IMR-90 (cell line): ENCODE measurements at regions not wholly inside any gene's neighbourhood (a gene's known extent, or its start where the extent isn't known, plus 50 kb on each side); places are given as distances from the start of the nearest gene placed in this dataset.

ENCODE experiments used
- ATAC-seq: fragments of 200-7000 bp; cut with Tn5 transposase; 2 replicates; pipeline ENCODE4 v1.9.1; 2020; ENCODE audit warnings: low read depth, mild to moderate bottlenecking, moderate library complexity
- BruUV-seq: library from RNA; stranded (reverse); fragments of 400-500 nt; replicated peaks from 2 replicates; lab custom pipeline; 2021; lab: Mats Ljungman, UMichigan
- CTCF ChIA-PET: fragments of 300-600 bp; formaldehyde crosslinking; extraction: SDS; loops from one replicate; lab custom pipeline; 2021; ENCODE audit warnings: antibody characterized with exemption; lab: Yijun Ruan, JAX
- POLR2A ChIA-PET: fragments of 300-600 bp; sonication (Branson Sonifier 250); formaldehyde crosslinking; loops from one replicate; lab custom pipeline; 2022; ENCODE audit warnings: antibody characterized with exemption; ENCODE audit not compliant: unreplicated experiment; lab: Charles Lee
- DNase-seq: peaks from one replicate; pipeline ENCODE4 v3.0.0; 2013
- H2AFZ ChIP-seq: replicated peaks from 2 replicates; pipeline ENCODE3; 2013; ENCODE audit warnings: low read length, mild to moderate bottlenecking; ENCODE audit not compliant: poor library complexity
- H2AK5ac ChIP-seq: 2 replicates; pipeline ENCODE4 v1.6.1; 2013; ENCODE audit warnings: low read depth, low read length, inconsistent platforms
- H2AK9ac ChIP-seq: replicated peaks from 2 replicates; pipeline ENCODE3; 2013; ENCODE audit warnings: mild to moderate bottlenecking, low read depth, low read length, moderate library complexity; ENCODE audit not compliant: poor library complexity
- H2BK120ac ChIP-seq: 2 replicates; pipeline ENCODE4 v1.6.1; 2013; ENCODE audit warnings: low read depth, low read length, inconsistent platforms
- H2BK15ac ChIP-seq: 3 replicates; pipeline ENCODE4 v1.6.1; 2013; ENCODE audit warnings: low read depth, low read length, inconsistent platforms
- H2BK20ac ChIP-seq: 2 replicates; pipeline ENCODE4 v1.6.1; 2013; ENCODE audit warnings: low read depth, mild to moderate bottlenecking, inconsistent platforms, low read length, moderate library complexity
- H2BK5ac ChIP-seq: 2 replicates; pipeline ENCODE4 v1.6.1; 2013; ENCODE audit warnings: mild to moderate bottlenecking, low read depth, low read length, inconsistent platforms; ENCODE audit not compliant: poor library complexity, severe bottlenecking
- H3K14ac ChIP-seq: replicated peaks from 2 replicates; pipeline ENCODE4 v1.6.1; 2013; ENCODE audit warnings: low read depth, low read length, inconsistent platforms
- H3K18ac ChIP-seq: 2 replicates; pipeline ENCODE4 v1.6.1; 2013; ENCODE audit warnings: low read depth, low read length, control low read depth
- H3K23ac ChIP-seq: 2 replicates; pipeline ENCODE4 v1.6.1; 2013; ENCODE audit warnings: low read depth, low read length, inconsistent platforms
- H3K27ac ChIP-seq: 2 replicates; pipeline ENCODE4 v1.5.1; 2013; ENCODE audit warnings: mild to moderate bottlenecking, control low read depth, low read length; ENCODE audit not compliant: insufficient read depth
- H3K27me3 ChIP-seq: 2 replicates; pipeline ENCODE4 v1.6.1; 2013; ENCODE audit warnings: low read length; ENCODE audit not compliant: control insufficient read depth, insufficient read depth
- H3K36me3 ChIP-seq: 2 replicates; pipeline ENCODE4 v1.6.1; 2013; ENCODE audit warnings: low read length, mixed read lengths; ENCODE audit not compliant: control insufficient read depth, insufficient read depth
- H3K4ac ChIP-seq: 2 replicates; pipeline ENCODE4 v1.6.1; 2013; ENCODE audit warnings: low read depth, low read length, inconsistent platforms
- H3K4me1 ChIP-seq: 2 replicates; pipeline ENCODE4 v1.6.1; 2013; ENCODE audit warnings: low read length, mixed read lengths; ENCODE audit not compliant: control insufficient read depth, insufficient read depth
- H3K4me2 ChIP-seq: 2 replicates; pipeline ENCODE4 v1.6.1; 2013; ENCODE audit warnings: low read depth, mild to moderate bottlenecking, control low read depth, low read length, moderate library complexity
- H3K4me3 ChIP-seq: 2 replicates; pipeline ENCODE4 v1.5.1; 2013; ENCODE audit warnings: low read depth, mild to moderate bottlenecking, control low read depth, low read length, moderate library complexity; ENCODE audit not compliant: insufficient read depth
- H3K56ac ChIP-seq: 2 replicates; pipeline ENCODE4 v1.6.1; 2013; ENCODE audit warnings: low read length, inconsistent platforms; ENCODE audit not compliant: insufficient read depth; ENCODE audit errors: extremely low read depth
- H3K79me1 ChIP-seq, 2 experiments: 2 replicates each; pipeline ENCODE4 v1.6.1; 2013; ENCODE audit warnings: low read length in 2 of 2, inconsistent platforms in 1 of 2, low read depth in 1 of 2
- H3K9ac ChIP-seq: 2 replicates; pipeline ENCODE4 v1.6.1; 2013; ENCODE audit warnings: low read depth, low read length, control low read depth
- H3K9me1 ChIP-seq: 2 replicates; pipeline ENCODE4 v1.6.1; 2013; ENCODE audit warnings: low read length, inconsistent platforms; ENCODE audit not compliant: insufficient read depth
- H3K9me3 ChIP-seq: 2 replicates; pipeline ENCODE4 v1.6.1; 2013; ENCODE audit warnings: low read length; ENCODE audit not compliant: control insufficient read depth, insufficient read depth
- H4K20me1 ChIP-seq: 2 replicates; pipeline ENCODE4 v1.6.1; 2013; ENCODE audit warnings: low read length, inconsistent platforms; ENCODE audit not compliant: insufficient read depth
- H4K5ac ChIP-seq: 2 replicates; pipeline ENCODE4 v1.6.1; 2013; ENCODE audit warnings: mild to moderate bottlenecking, low read depth, low read length, control low read depth
- H4K8ac ChIP-seq, 2 experiments: 2 replicates each; pipeline ENCODE4 v1.6.1; 2013; ENCODE audit warnings: low read depth in 2 of 2, low read length in 2 of 2, control low read depth in 1 of 2, inconsistent platforms in 1 of 2
- H4K91ac ChIP-seq: 2 replicates; pipeline ENCODE4 v1.6.1; 2013; ENCODE audit warnings: low read depth, low read length, inconsistent platforms; ENCODE audit not compliant: insufficient read depth
- BHLHE40 ChIP-seq: fragments of 150-350 bp; IDR thresholded peaks from 2 replicates; pipeline ENCODE4 v1.6.1; 2016; ENCODE audit warnings: mild to moderate bottlenecking, low read depth, low read length
- CEBPB ChIP-seq: IDR thresholded peaks from 2 replicates; pipeline ENCODE4 v1.6.1; 2012; ENCODE audit warnings: low read depth, low read length, improper control_type of control experiment
- CTCF ChIP-seq: conservative IDR thresholded peaks from 2 replicates; pipeline ENCODE4 v1.5.1; 2012; ENCODE audit warnings: mild to moderate bottlenecking, low read depth, low read length, improper control_type of control experiment
- ELK1 ChIP-seq: fragments of 150-350 bp; IDR thresholded peaks from 2 replicates; pipeline ENCODE4 v1.6.1; 2016; ENCODE audit warnings: low read depth, mild to moderate bottlenecking, low read length, moderate library complexity, borderline replicate concordance
- FOS ChIP-seq: fragments of 150-350 bp; IDR thresholded peaks from 2 replicates; pipeline ENCODE4 v1.6.1; 2016; ENCODE audit warnings: low read depth, low read length
- MXI1 ChIP-seq: IDR thresholded peaks from 2 replicates; pipeline ENCODE4 v1.6.1; 2012; ENCODE audit warnings: low read depth, mild to moderate bottlenecking, low read length, moderate library complexity, borderline replicate concordance
- NFE2L2 ChIP-seq: fragments of 150-350 bp; IDR thresholded peaks from 2 replicates; pipeline ENCODE4 v1.6.1; 2016; ENCODE audit warnings: low read depth, mild to moderate bottlenecking, low read length
- POLR2A ChIP-seq: IDR thresholded peaks from 2 replicates; pipeline ENCODE4 v1.6.1; 2012; ENCODE audit warnings: mild to moderate bottlenecking, low read depth, low read length
- RAD21 ChIP-seq: IDR thresholded peaks from 2 replicates; pipeline ENCODE4 v1.6.1; 2012; ENCODE audit warnings: low read length, improper control_type of control experiment
- RFX5 ChIP-seq: IDR thresholded peaks from 2 replicates; pipeline ENCODE4 v1.8.0; 2012; ENCODE audit warnings: low read depth, mild to moderate bottlenecking, low read length, moderate library complexity
- SMC3 ChIP-seq: fragments of 150-350 bp; IDR thresholded peaks from 2 replicates; pipeline ENCODE4 v1.6.1; 2016; ENCODE audit warnings: low read depth, mild to moderate bottlenecking, antibody characterized with exemption, low read length, moderate library complexity
- USF2 ChIP-seq: fragments of 150-350 bp; IDR thresholded peaks from 2 replicates; pipeline ENCODE4 v1.6.1; 2017; ENCODE audit warnings: mild to moderate bottlenecking, antibody characterized with exemption, low read length, low read depth
- WGBS, 2 experiments: methylation state at CpG; one replicate each; pipeline versions ENCODE4 v1.1.5 to v1.1.7; 2013; ENCODE audit warnings: missing lambda C conversion rate in 2 of 2; ENCODE audit not compliant: insufficient read length in 1 of 2; ENCODE audit errors: extremely low coverage in 2 of 2; 5-methylcytosine and 5-hydroxymethylcytosine counted together
- dilution Hi-C: fragments of 300-500 bp; cut with HindIII; formaldehyde crosslinking; loops from one replicate; pipeline ENCODE4 v1.14.3; 2018; ENCODE audit warnings: low sequenced_read_pairs; ENCODE audit not compliant: unreplicated experiment
- in situ Hi-C: fragments of 300-500 bp; cut with MboI; formaldehyde crosslinking; loops from 3 replicates; pipeline ENCODE4 v1.14.3; 2019; ENCODE audit warnings: low sequenced_read_pairs, inconsistent platforms, mixed read lengths
- intact Hi-C: fragments of 100-400 bp; cut with micrococcal nuclease; formaldehyde crosslinking; loops from 2 replicates; pipeline ENCODE4 v1.10.0; 2022

- in situ Hi-C loops, result no loop called here
- intact Hi-C loops, result no loop called here
- no peak overlapping the region for H2AFZ ChIP-seq
Measured at GRCh38 chr13:76725896-76726295, 160.3 kb downstream of the KCTD12 start.

More at GRCh38 chr13:76725896-76726295, 160.3 kb downstream of the KCTD12 start:
- H3K36me3 ChIP-seq, result no peaks in the 10 kb centered on the region
- CTCF ChIA-PET, result no interaction called here
- peak overlapping the region; percentile 50 for H2BK120ac ChIP-seq
- peaks cover 5% of the 10 kb centered on the region; the same call in 1 of the 2 replicates for H3K9me1 ChIP-seq
- no peak overlapping the region for H2BK20ac ChIP-seq
- no peak overlapping the region for H3K4me3 ChIP-seq
- no TSS peak for BruUV-seq
- no peak overlapping the region for H3K56ac ChIP-seq
- no peaks in the 10 kb centered on the region for H4K20me1 ChIP-seq
- no peak overlapping the region for H2AK5ac ChIP-seq
- peak overlapping the region; percentile 48 for H3K18ac ChIP-seq
- H3K27me3 ChIP-seq, result no peaks in the 10 kb centered on the region
- no peak overlapping the region for H3K4me2 ChIP-seq
- no peak overlapping the region for H3K4ac ChIP-seq
- 0 out of 2 replicates have a peak, but pooled peaks cover 2% of the 10 kb centered on the region for H3K9me3 ChIP-seq
- H4K8ac ChIP-seq, result no peak overlapping the region
- no CpG with 5 or more reads among the region's 1 CpG for whole genome bisulfite sequencing, 2 experiments
- POLR2A ChIA-PET, result no interaction called here
- H3K4me1 ChIP-seq, result peaks cover 7% of the 10 kb centered on the region; the same call in 1 of the 2 replicates
- peak overlapping the region; percentile 58; the same call in 1 of the 2 replicates for H3K14ac ChIP-seq
- no peaks in the 10 kb centered on the region for H3K79me1 ChIP-seq
- no peak for ATAC-seq
- no peak for TF ChIP-seq CTCF
- TF ChIP-seq USF2, result no peak
- TF ChIP-seq CEBPB, result no peak
- no peak for TF ChIP-seq MXI1
- no peak for TF ChIP-seq POLR2A
- no peak for TF ChIP-seq FOS
- TF ChIP-seq ELK1, result no peak
- TF ChIP-seq RFX5, result no peak
- no peak for TF ChIP-seq RAD21
- no peak for TF ChIP-seq SMC3
- no peak for TF ChIP-seq BHLHE40
- no peak for TF ChIP-seq NFE2L2
- dilution Hi-C loops, result no loop called here
- peak overlapping the region; percentile 30; the same call in 1 of the 2 replicates for H4K5ac ChIP-seq
- H2BK5ac ChIP-seq, result no peak overlapping the region
- no peak overlapping the region for H3K9ac ChIP-seq
- DNase-seq, result no peak
- no peak overlapping the region for H4K91ac ChIP-seq
- H2BK15ac ChIP-seq, result peak overlapping the region; percentile 5; the same call in 1 of the 3 replicates
- no peak overlapping the region for H3K23ac ChIP-seq
- no peak overlapping the region for H3K27ac ChIP-seq
- H2AK9ac ChIP-seq, result no peak overlapping the region
